HL-60 (cell line): ENCODE measurements at regions not wholly inside any gene's neighbourhood (a gene's known extent, or its start where the extent isn't known, plus 50 kb on each side); places are given as distances from the start of the nearest gene placed in this dataset.

Experiments
- CTCF ChIP-seq: IDR thresholded peaks from one replicate; pipeline ENCODE4 v1.5.1; 2011; ENCODE audit warnings: low read length, control low read depth, inconsistent platforms; ENCODE audit not compliant: insufficient read depth
- REST ChIP-seq: IDR thresholded peaks from 2 replicates; pipeline ENCODE4 v1.6.1; 2012; ENCODE audit warnings: low read depth; ENCODE audit not compliant: insufficient replicate concordance

GRCh38 chr2:192333642-192334041 is 138.9 kb upstream of the TMEFF2 start:
- TF ChIP-seq REST (no peak), CTCF (no peak)
